ENCODE measurements at regions not wholly inside any gene's neighbourhood (a gene's known extent, or its start where the extent isn't known, plus 50 kb on each side); places are given as distances from the start of the nearest gene placed in this dataset.

DNA sequence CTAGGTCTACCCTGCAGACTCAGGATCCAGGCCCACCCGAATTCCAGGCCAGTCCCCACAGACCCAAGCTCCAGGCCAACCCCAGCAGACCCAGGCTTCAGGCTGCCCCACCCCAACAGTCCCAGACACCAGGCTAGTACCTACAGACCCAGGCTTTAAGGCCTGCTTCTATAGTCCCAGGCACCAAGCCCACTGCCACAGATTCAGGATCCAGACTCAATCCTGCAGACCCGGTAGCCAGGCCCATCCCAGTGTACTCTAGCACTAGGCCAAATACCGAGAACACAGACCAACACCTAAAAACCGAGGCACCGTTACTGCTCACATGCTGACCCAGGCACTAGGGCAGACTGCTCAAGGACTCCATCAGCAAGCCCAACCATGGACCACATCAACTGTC, 862.3 kb downstream of the UQCRFS1 start:
- TF ChIP-seq FOXM1 (IDR thresholded peaks at IDR 0.05; ENCODE audit: borderline replicate concordance, low read depth): no peak
- TF ChIP-seq, protein P1, sequence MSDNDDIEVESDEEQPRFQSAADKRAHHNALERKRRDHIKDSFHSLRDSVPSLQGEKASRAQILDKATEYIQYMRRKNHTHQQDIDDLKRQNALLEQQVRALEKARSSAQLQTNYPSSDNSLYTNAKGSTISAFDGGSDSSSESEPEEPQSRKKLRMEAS (IDR thresholded peaks at IDR 0.05): no peak
- TF ChIP-seq NFIC (IDR thresholded peaks at IDR 0.05): no peak
- no peak for TF ChIP-seq YY1 (IDR thresholded peaks at IDR 0.05; ENCODE audit: low read depth)

DNA sequence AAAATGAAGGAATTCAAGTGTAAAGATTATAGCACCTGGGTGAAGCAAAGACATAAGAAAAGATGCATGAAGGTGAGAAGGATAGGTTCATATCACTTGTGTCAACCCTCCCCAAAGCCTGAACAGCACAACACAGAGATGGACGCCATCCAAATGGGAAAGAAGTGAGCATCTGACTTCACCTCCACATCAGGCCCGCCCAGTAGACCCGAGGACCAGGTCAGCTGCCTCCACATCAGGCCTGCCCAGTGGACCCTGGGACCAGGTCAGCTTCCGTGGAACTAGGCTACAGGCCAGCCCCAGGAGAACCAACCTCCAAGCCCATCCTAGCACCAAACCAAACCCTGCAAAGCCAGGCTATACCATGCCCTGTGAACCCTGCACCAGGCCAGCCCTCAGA, 862.9 kb downstream of the UQCRFS1 start:
- TF ChIP-seq TCF12 (IDR thresholded peaks at IDR 0.05; ENCODE audit: low read depth) (no peak), TAF1 (IDR thresholded peaks at IDR 0.05; ENCODE audit: low read depth) (no peak), EGR1 (IDR thresholded peaks at IDR 0.05) (no peak), CREB1 (IDR thresholded peaks at IDR 0.05; ENCODE audit: low read depth) (no peak), FOXM1 (IDR thresholded peaks at IDR 0.05; ENCODE audit: borderline replicate concordance, low read depth) (no peak), YY1 (IDR thresholded peaks at IDR 0.05; ENCODE audit: low read depth) (no peak), ZBTB7A (IDR thresholded peaks at IDR 0.05; ENCODE audit: low read depth) (no peak), EP300 (IDR thresholded peaks at IDR 0.05; ENCODE audit: borderline replicate concordance) (no peak)
- TF ChIP-seq, protein P2, sequence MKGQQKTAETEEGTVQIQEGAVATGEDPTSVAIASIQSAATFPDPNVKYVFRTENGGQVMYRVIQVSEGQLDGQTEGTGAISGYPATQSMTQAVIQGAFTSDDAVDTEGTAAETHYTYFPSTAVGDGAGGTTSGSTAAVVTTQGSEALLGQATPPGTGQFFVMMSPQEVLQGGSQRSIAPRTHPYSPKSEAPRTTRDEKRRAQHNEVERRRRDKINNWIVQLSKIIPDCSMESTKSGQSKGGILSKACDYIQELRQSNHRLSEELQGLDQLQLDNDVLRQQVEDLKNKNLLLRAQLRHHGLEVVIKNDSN (IDR thresholded peaks at IDR 0.05): no peak
- TF ChIP-seq, protein P3, sequence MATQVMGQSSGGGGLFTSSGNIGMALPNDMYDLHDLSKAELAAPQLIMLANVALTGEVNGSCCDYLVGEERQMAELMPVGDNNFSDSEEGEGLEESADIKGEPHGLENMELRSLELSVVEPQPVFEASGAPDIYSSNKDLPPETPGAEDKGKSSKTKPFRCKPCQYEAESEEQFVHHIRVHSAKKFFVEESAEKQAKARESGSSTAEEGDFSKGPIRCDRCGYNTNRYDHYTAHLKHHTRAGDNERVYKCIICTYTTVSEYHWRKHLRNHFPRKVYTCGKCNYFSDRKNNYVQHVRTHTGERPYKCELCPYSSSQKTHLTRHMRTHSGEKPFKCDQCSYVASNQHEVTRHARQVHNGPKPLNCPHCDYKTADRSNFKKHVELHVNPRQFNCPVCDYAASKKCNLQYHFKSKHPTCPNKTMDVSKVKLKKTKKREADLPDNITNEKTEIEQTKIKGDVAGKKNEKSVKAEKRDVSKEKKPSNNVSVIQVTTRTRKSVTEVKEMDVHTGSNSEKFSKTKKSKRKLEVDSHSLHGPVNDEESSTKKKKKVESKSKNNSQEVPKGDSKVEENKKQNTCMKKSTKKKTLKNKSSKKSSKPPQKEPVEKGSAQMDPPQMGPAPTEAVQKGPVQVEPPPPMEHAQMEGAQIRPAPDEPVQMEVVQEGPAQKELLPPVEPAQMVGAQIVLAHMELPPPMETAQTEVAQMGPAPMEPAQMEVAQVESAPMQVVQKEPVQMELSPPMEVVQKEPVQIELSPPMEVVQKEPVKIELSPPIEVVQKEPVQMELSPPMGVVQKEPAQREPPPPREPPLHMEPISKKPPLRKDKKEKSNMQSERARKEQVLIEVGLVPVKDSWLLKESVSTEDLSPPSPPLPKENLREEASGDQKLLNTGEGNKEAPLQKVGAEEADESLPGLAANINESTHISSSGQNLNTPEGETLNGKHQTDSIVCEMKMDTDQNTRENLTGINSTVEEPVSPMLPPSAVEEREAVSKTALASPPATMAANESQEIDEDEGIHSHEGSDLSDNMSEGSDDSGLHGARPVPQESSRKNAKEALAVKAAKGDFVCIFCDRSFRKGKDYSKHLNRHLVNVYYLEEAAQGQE (IDR thresholded peaks at IDR 0.05; ENCODE audit: low read depth): no peak
- TF ChIP-seq, protein P1 (IDR thresholded peaks at IDR 0.05): no peak

DNA sequence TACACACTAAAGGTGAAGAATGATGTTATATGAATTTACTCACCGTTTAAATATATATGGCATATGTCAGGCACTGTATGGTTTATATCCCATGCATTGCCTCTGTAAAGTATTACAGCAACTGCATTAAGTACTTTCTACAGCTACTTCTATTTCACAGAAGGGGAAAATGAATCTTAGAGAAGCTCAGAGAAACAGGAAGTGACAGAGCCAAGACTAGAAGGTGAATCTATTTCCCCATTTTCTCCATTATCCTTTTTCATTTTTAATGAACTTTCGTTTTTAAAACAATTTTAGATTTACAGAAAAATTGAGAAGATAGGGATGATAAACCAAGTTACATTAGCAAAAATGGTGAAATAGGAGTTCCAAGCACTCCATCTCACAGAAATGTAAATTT, 863.3 kb downstream of the UQCRFS1 start:
- TF ChIP-seq, protein P1 (IDR thresholded peaks at IDR 0.05): no peak
- TF ChIP-seq NFIC (IDR thresholded peaks at IDR 0.05): no peak
- TF ChIP-seq, protein P2 (IDR thresholded peaks at IDR 0.05): no peak
- TF ChIP-seq TCF12 (IDR thresholded peaks at IDR 0.05; ENCODE audit: low read depth): no peak
- no peak for TF ChIP-seq TEAD4 (IDR thresholded peaks at IDR 0.05)
- TF ChIP-seq FOXM1 (IDR thresholded peaks at IDR 0.05; ENCODE audit: borderline replicate concordance, low read depth): no peak

DNA sequence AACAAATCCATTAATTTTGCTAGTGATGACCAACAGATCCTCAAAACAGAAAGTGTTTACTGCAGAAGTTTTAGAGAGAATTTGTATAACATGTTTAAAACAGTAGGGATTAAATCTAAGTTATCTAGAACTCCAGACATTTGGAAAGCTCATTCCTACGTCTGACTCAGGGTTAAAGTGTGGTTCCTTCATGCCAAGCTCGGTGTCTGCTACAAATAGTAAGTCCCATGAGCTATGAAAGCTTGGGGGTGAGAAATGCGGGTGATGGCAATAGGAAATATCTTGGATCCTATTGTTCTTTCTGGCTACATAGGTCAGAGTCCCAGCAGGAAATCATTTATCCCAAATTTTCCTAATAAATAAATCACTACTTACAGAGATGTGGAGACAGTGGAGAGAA, 867.1 kb downstream of the UQCRFS1 start:
- TF ChIP-seq, protein P1 (IDR thresholded peaks at IDR 0.05): no peak
- TF ChIP-seq EGR1 (IDR thresholded peaks at IDR 0.05) (no peak), ZBTB7A (IDR thresholded peaks at IDR 0.05; ENCODE audit: low read depth) (no peak)

DNA sequence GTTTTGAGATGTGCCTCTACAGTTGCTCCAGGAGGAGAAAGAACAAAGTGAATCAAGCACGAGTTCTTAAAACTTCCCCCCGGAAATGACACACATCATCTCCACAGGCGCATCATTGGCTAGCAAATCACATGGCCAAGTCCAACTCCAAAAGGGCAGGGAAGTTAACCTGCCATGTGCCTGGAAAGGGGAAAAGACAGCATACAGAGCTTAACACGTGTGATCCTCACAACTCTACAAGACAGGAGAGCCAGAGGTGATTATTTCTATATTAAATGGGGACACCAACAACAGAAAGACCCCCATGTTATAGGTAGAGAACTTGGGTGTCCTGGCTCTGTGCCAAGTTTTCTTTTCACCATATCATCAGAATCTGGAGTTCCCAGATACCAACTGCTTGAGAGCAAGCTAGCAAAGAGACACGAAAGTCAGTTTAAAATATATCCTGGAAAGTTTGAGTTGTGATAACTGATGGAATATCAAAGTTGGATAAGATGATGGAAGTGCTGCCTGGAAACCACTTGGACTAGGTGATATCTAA, 871.1 kb downstream of the UQCRFS1 start:
- TF ChIP-seq NFIC (IDR thresholded peaks at IDR 0.05) (peak; percentile 30; the same call in 1 of the 2 replicates), YY1 (IDR thresholded peaks at IDR 0.05; ENCODE audit: low read depth) (no peak), EP300 (IDR thresholded peaks at IDR 0.05; ENCODE audit: borderline replicate concordance) (no peak), TAF1 (IDR thresholded peaks at IDR 0.05; ENCODE audit: low read depth) (no peak), RAD21 (IDR thresholded peaks at IDR 0.05; ENCODE audit: low read depth) (no peak), TEAD4 (IDR thresholded peaks at IDR 0.05) (no peak), TCF12 (IDR thresholded peaks at IDR 0.05; ENCODE audit: low read depth) (no peak)
- TF ChIP-seq, protein P3 (IDR thresholded peaks at IDR 0.05; ENCODE audit: low read depth): no peak
- TF ChIP-seq, protein P2 (IDR thresholded peaks at IDR 0.05): no peak

DNA sequence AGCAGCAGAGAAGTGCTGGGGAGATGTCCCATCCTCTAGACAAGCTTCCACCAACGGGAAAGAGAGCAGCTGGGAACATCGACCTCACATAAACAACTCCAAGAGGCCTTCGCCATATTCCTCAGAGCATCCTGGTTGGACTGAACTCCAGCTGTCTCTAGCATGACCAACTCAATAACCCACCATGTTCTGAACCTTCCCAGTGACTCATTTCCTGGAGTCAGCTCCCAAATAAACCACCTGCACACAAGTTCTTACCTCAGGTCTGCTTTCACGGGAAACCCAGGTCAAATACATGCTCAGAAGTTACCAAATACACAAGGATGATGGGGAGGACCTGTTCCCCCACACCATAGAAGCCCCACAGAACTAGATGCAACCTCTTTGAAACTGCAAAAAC, 878.5 kb downstream of the UQCRFS1 start:
- TF ChIP-seq, protein P2 (IDR thresholded peaks at IDR 0.05): no peak
- no peak for TF ChIP-seq FOXM1 (IDR thresholded peaks at IDR 0.05; ENCODE audit: borderline replicate concordance, low read depth)

All from Ishikawa (cell line).